NB4 (cell line): ENCODE measurements at regions not wholly inside any gene's neighbourhood (a gene's known extent, or its start where the extent isn't known, plus 50 kb on each side); places are given as distances from the start of the nearest gene placed in this dataset.

Source experiments
- CTCF ChIP-seq: IDR thresholded peaks from one replicate; pipeline ENCODE4 v1.5.1; 2012; ENCODE audit warnings: low read depth, low read length
- POLR2A ChIP-seq: IDR thresholded peaks from 2 replicates; pipeline ENCODE4 v1.6.1; 2011; ENCODE audit warnings: mild to moderate bottlenecking; ENCODE audit not compliant: insufficient read length; ENCODE audit errors: extremely low read depth

- TF ChIP-seq CTCF (no peak), POLR2A (no peak)
Observed at GRCh38 chr22:42185915-42186439, 55.4 kb upstream of the CYP2D6 start.
